ENCODE measurements at regions not wholly inside any gene's neighbourhood (a gene's known extent, or its start where the extent isn't known, plus 50 kb on each side); places are given as distances from the start of the nearest gene placed in this dataset.

DNA sequence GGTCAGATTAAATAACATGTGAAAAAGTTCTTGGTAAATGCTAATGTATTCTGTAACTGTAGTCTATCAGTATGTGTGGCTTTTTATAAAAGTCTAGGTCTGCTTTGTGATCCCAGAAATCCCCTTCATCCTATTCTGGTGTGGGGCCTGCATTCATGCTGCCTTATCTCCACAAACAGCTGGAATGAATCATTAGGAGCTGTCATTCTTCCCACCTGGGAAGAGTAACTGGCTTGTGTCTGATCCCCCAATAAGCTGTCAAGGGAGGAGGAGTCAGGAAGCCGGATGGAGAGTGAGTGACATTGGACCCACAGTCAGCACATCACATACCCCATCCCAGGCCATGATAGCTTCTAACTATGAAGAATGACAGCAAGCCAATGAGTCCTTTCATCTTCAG is 81.1 kb upstream of the EPHA4 start:
- no peak for TF ChIP-seq YBX1 (IDR thresholded peaks at IDR 0.05)
- TF ChIP-seq GATAD2A (IDR thresholded peaks at IDR 0.05), result no peak
- no peak for TF ChIP-seq ZBTB7A (IDR thresholded peaks at IDR 0.05; ENCODE audit: borderline replicate concordance, control insufficient read depth, low read depth, low read length)
- TF ChIP-seq, protein P1, sequence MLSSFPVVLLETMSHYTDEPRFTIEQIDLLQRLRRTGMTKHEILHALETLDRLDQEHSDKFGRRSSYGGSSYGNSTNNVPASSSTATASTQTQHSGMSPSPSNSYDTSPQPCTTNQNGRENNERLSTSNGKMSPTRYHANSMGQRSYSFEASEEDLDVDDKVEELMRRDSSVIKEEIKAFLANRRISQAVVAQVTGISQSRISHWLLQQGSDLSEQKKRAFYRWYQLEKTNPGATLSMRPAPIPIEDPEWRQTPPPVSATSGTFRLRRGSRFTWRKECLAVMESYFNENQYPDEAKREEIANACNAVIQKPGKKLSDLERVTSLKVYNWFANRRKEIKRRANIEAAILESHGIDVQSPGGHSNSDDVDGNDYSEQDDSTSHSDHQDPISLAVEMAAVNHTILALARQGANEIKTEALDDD (IDR thresholded peaks at IDR 0.05), result no peak

Measured in K562 (cell line).